Psoas muscle (tissue), 7 donors: ENCODE measurements at regions not wholly inside any gene's neighbourhood (a gene's known extent, or its start where the extent isn't known, plus 50 kb on each side); places are given as distances from the start of the nearest gene placed in this dataset.

Experiments
- ATAC-seq, 4 donors: fragments of 200-7000 bp; cut with Tn5 transposase; one replicate each; pipeline ENCODE4 v1.9.1; 2020; ENCODE audit warnings: moderate library complexity in 3 of 4, mild to moderate bottlenecking in 2 of 4
- DNase-seq, 2 donors: peaks; one replicate each; pipeline ENCODE4 v3.0.0-alpha.2; 2020
- H3K27ac ChIP-seq: fragments of 200-600 bp; one replicate; pipeline ENCODE4 v1.8.0; 2022
- H3K27me3 ChIP-seq, 3 donors: fragments of 200-600 bp in 1 of 3; one replicate each; pipeline versions ENCODE4 v1.6.1 to v1.8.0; 2013 to 2022; ENCODE audit warnings: low read length in 2 of 3, mild to moderate bottlenecking in 2 of 3, moderate library complexity in 1 of 3; ENCODE audit not compliant: insufficient read depth in 3 of 3
- H3K36me3 ChIP-seq, 2 donors: fragments of 200-600 bp in 1 of 2; one replicate each; pipeline versions ENCODE4 v1.6.1 to v1.8.0; 2013 to 2022; ENCODE audit warnings: low read depth in 1 of 2, mild to moderate bottlenecking in 1 of 2, moderate library complexity in 1 of 2; ENCODE audit not compliant: insufficient read depth in 1 of 2
- H3K4me1 ChIP-seq: fragments of 200-600 bp; one replicate; pipeline ENCODE4 v1.8.0; 2022
- H3K4me3 ChIP-seq: fragments of 200-600 bp; one replicate; pipeline ENCODE4 v1.8.0; 2022; ENCODE audit warnings: mild to moderate bottlenecking
- H3K9me3 ChIP-seq: fragments of 200-600 bp; one replicate; pipeline ENCODE4 v1.8.0; 2022
- CTCF ChIP-seq: fragments of 200-600 bp; IDR thresholded peaks from one replicate; pipeline ENCODE4 v1.8.0; 2022; ENCODE audit warnings: antibody characterized with exemption
- WGBS, 3 donors: extraction: QIAGEN DNeasy Blood & Tissue Kit; methylation state at CpG; one replicate each; pipeline versions ENCODE4 v1.1.6 to v1.1.7; 2013; 5-methylcytosine and 5-hydroxymethylcytosine counted together
- intact Hi-C, 2 donors: fragments of 100-400 bp; cut with DNase I; formaldehyde crosslinking; loops; one replicate each; pipeline versions ENCODE4 v1.11.0 to v1.14.2; 2022
- donor health status: healthy with polysubstance abuse.
- donor health status: DM: no; HTN: no; CAD: no; lungs with moderate emphysema.
- donor health status: Bipolar disorder and iron deficiency.
- donor health status: healthy.
- donor health status: DM: yes; HTN: yes; CAD: no.
- donor health status: DM: no; HTN: no; CAD: no.
- donor health status: DM: yes; HTN: yes; CAD: no.

DNA sequence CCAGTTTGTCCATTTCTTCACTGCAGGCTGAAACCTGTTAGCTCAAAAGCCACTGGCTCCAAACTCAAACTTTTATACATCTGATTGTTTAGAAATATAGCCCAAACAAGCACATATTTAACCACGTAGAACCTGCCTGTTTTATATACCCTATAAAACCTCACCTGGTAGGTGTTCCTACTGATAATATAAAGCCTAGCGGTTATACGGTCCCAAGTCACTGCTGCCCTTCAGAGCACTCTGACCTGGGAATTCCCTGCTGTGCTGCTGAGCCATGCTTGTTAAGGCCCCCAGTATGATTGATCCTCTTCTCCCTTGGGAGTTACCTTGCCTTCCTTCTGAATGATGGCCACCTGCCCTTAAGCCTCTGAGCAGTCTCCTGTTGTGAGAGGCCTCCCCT lies 432.8 kb upstream of the LCORL start:
- no peak for TF ChIP-seq CTCF
- H3K9me3 ChIP-seq: no peaks in the 10 kb centered on the region
- WGBS, 3 donors: 69 to 71% (median 70%) methylated on average over 3 of the region's 3 CpGs
- no peak overlapping the region for H3K27ac ChIP-seq
- no peak overlapping the region for H3K4me3 ChIP-seq
- DNase-seq (no peak), ATAC-seq (no peak)
- no peaks in the 10 kb centered on the region for H3K4me1 ChIP-seq
- no peaks in the 10 kb centered on the region for H3K36me3 ChIP-seq
- intact Hi-C loops: no loop called here
- H3K27me3 ChIP-seq: no peaks in the 10 kb centered on the region

DNA sequence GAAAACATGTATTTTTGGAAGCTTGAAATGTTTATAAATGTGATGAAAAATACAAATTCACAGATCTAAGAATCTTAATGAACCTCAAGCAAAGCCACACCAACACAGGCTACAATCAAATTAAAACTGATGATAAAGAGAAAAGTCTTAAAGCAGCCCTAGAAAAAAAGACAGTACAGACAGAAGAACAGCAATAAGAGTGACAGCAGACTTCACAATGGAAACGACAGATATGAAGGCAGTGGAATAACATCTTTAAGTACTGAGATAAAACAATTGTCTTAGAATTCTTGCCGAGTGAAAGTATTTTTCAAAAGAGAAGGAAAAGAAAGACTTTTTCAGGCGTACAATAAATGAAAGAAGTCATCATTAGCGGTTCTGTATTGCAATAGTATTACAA lies 423.6 kb upstream of the LCORL start:
- TF ChIP-seq CTCF: no peak
- intact Hi-C loops: no loop called here
- H3K27me3 ChIP-seq: no peaks in the 10 kb centered on the region
- 81 to 90% (median 89%) methylated on average over 4 of the region's 4 CpGs for WGBS, 3 donors
- H3K4me1 ChIP-seq: no peaks in the 10 kb centered on the region
- DNase-seq (no peak), ATAC-seq (no peak)
- H3K36me3 ChIP-seq: no peaks in the 10 kb centered on the region
- no peak overlapping the region for H3K4me3 ChIP-seq
- no peak overlapping the region for H3K27ac ChIP-seq
- no peaks in the 10 kb centered on the region for H3K9me3 ChIP-seq

DNA sequence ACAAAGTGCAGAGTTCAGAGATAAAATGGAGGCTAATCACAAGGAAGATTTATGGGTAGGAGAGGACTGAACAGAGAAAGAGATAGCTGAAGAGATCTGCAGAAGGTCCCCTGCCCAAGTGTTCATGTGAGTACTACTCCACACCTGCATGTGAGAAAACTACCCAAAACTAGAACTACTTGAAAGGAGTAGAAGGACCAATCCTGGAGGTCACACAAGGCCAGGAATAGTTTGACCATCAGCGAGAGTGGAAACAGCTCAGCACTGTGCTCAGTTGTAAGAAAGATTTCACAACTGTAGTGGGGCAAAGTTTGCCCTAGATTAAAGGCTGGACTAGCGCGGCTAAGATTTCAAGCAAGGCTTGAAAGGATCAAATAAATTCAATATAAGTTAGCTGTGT lies 422.7 kb upstream of the LCORL start:
- Histone ChIP-seq H3K9me3 (no peaks in the 10 kb centered on the region), H3K4me1 (no peaks in the 10 kb centered on the region), H3K36me3 (no peaks in the 10 kb centered on the region), H3K4me3 (no peak overlapping the region), H3K27ac (no peak overlapping the region), H3K27me3 (no peaks in the 10 kb centered on the region)
- WGBS, 3 donors: 83 to 92% (median 91%) methylated on average over 3 of the region's 3 CpGs
- no peak for TF ChIP-seq CTCF
- intact Hi-C loops: no loop called here
- DNase-seq (no peak), ATAC-seq (no peak)

- TF ChIP-seq CTCF: no peak
- ATAC-seq: no peak
- DNase-seq: no peak
- Histone ChIP-seq H3K9me3 (peaks cover 5% of the 10 kb centered on the region), H3K27me3 (no peaks in the 10 kb centered on the region), H3K4me1 (no peaks in the 10 kb centered on the region), H3K27ac (no peak overlapping the region), H3K36me3 (no peaks in the 10 kb centered on the region), H3K4me3 (no peak overlapping the region)
- 38 to 54% (median 41%) methylated on average over 1 of the region's 1 CpG for WGBS, 3 donors
- intact Hi-C loops: no loop called here
These were observed 421.4 kb upstream of the LCORL start for GRCh38 chr4:18442957-18443356.

DNA sequence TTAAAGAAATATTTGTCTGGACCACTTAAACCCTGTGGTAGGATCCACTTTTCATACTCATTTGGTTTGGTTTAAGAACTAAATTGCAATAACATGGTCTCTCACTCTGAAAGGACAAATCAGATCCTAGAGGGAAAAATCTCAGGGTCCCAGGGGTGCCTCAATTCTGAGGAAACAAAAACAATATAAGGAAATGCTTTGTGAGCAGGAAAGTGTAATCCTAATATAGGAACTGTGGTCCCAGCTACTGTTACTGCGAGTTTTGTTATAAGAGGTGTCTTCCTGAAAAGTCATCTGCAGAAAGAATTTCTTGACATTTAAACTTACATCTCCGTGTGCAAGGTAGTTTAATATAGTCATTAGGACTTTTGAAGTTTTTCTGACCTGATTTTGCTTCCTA lies 420.1 kb upstream of the LCORL start:
- no peak for TF ChIP-seq CTCF
- Histone ChIP-seq H3K4me1 (no peaks in the 10 kb centered on the region), H3K9me3 (peaks cover 5% of the 10 kb centered on the region), H3K27ac (no peak overlapping the region), H3K36me3 (no peaks in the 10 kb centered on the region), H3K27me3 (no peaks in the 10 kb centered on the region), H3K4me3 (no peak overlapping the region)
- 47 to 63% (median 56%) methylated on average over 2 of the region's 2 CpGs for WGBS, 3 donors
- ATAC-seq (no peak), DNase-seq (no peak)
- intact Hi-C loops: no loop called here
